ENCODE measurements at regions not wholly inside any gene's neighbourhood (a gene's known extent, or its start where the extent isn't known, plus 50 kb on each side); places are given as distances from the start of the nearest gene placed in this dataset.
"Not testable (repeated sequence)": the region's sequence is repeated elsewhere in the genome, so short reads cannot be mapped to it uniquely, and the experiment has no call there.

DNA sequence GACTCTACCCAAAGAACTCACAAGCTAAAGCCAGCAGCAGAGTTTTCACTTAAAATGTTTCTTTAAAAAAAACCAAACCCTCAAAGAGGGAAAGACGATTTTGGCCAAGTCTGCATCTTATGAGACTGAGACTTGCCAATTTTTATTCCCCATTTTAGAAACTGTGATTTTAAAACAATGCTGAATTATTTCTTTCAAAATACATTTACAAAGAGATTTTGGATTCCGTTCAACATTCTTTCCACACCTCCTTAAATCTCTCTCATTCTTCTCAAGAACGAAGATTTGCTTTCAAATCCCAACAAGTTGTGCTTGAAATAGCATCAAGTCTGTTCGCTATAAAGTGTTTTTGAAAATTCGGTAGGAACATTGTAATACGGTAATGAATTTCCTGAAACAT is 133.9 kb upstream of the VANGL1 start:
- Histone ChIP-seq H3K4me1 (ENCODE audit: insufficient read depth) (no peaks in the 10 kb centered on the region), H3K27me3 (no peaks in the 10 kb centered on the region), H3K9me3 (no peaks in the 10 kb centered on the region), H3K36me3 (no peaks in the 10 kb centered on the region), H3K27ac (no peak overlapping the region), H3K4me3 (no peak overlapping the region)
- TF ChIP-seq, protein P1, sequence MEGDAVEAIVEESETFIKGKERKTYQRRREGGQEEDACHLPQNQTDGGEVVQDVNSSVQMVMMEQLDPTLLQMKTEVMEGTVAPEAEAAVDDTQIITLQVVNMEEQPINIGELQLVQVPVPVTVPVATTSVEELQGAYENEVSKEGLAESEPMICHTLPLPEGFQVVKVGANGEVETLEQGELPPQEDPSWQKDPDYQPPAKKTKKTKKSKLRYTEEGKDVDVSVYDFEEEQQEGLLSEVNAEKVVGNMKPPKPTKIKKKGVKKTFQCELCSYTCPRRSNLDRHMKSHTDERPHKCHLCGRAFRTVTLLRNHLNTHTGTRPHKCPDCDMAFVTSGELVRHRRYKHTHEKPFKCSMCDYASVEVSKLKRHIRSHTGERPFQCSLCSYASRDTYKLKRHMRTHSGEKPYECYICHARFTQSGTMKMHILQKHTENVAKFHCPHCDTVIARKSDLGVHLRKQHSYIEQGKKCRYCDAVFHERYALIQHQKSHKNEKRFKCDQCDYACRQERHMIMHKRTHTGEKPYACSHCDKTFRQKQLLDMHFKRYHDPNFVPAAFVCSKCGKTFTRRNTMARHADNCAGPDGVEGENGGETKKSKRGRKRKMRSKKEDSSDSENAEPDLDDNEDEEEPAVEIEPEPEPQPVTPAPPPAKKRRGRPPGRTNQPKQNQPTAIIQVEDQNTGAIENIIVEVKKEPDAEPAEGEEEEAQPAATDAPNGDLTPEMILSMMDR (IDR thresholded peaks at IDR 0.05) = no peak
- no peak for TF ChIP-seq EP300 (IDR thresholded peaks at IDR 0.05)
- no peak for TF ChIP-seq POLR2A (IDR thresholded peaks at IDR 0.05)
- intact Hi-C loops (cut with DNase I) = loop anchor here in 1 of 4 donors (10.0 kb wide), 1 partner anchor 373 kb away; no protein-coding TSS in a partner anchor
- no peak for DNase-seq
- WGBS, 3 donors = 14 to 18% (median 18%) methylated on average over 6 of the region's 6 CpGs

DNA sequence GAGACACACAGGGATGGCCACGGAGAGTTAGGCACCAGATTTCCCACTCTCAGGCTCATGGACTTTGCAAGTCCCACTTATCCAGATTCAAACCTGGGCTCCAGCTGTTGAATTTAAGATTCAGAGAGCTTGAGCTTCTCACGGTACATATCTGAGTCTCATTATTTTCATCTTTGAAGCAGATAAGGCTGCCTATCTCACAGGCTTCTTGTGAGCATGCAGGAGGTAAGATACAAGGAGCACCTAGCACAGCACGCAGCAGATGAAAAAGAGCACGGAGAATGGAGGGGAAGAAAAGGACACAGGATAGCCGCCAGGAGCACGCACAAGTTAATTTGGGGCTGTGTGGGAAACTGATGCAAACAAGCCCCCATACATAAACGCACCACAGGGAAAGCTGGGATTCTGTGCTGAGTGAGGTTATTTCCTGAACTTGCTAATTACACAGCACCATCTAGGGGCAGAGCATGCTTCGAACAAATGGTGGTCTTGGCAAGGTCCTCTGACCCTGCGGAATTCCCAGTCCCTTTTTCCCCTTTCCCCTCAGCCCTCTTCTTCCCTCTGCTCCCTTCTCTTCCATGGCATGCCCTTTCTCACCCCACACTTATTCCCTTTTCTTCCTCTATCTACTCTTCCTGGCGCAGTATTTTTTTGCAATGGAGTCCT is 134.7 kb upstream of the VANGL1 start:
- Histone ChIP-seq H3K36me3 (no peaks in the 10 kb centered on the region), H3K4me1 (ENCODE audit: insufficient read depth) (no peaks in the 10 kb centered on the region), H3K27ac (no peak overlapping the region), H3K9me3 (no peaks in the 10 kb centered on the region), H3K4me3 (no peak overlapping the region), H3K27me3 (no peaks in the 10 kb centered on the region)
- 35 to 45% (median 37%) methylated on average over 10 of the region's 10 CpGs for WGBS, 3 donors
- TF ChIP-seq POLR2A (IDR thresholded peaks at IDR 0.05) = no peak
- TF ChIP-seq EP300 (IDR thresholded peaks at IDR 0.05) = no peak
- TF ChIP-seq, protein P1 (IDR thresholded peaks at IDR 0.05) = peak in 1 of 3 donors; percentile 16
- DNase-seq = peak in 3 of 5 donors; percentile 19 to 38 (median 30)
- intact Hi-C loops (cut with DNase I) = loop anchor here in 1 of 4 donors (10.0 kb wide), 1 partner anchor 372 kb away; no protein-coding TSS in a partner anchor

DNA sequence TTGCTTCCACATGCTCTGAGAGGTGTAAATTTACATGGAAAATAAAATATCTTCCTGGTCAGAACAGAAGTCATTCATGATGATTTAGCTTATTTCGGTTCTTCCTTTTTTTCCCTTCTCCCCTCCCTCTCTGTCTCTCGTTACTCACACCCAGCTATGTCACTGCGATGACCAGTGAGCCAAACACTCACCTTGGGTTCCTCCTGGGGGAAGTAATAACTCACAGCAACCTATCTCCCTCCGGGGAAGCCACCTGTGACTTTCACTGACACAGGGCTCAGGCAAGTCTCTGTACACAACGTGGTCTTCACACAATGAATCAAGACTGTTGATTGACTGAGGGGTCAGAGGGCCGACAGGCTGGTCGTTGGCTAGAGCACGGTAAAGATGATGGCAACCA is 135.3 kb upstream of the VANGL1 start:
- no peak overlapping the region for H3K27ac ChIP-seq
- DNase-seq = no peak
- H3K4me3 ChIP-seq = no peak overlapping the region
- no peaks in the 10 kb centered on the region for H3K27me3 ChIP-seq
- intact Hi-C loops (cut with DNase I) = loop anchor here in 1 of 4 donors (10.0 kb wide), 1 partner anchor 372 kb away; no protein-coding TSS in a partner anchor
- H3K9me3 ChIP-seq = no peaks in the 10 kb centered on the region
- WGBS, 3 donors = 57 to 73% (median 61%) methylated on average over 8 of the region's 8 CpGs
- H3K4me1 ChIP-seq (ENCODE audit: insufficient read depth) = no peaks in the 10 kb centered on the region
- no peaks in the 10 kb centered on the region for H3K36me3 ChIP-seq
- TF ChIP-seq, protein P1 (IDR thresholded peaks at IDR 0.05) = no peak
- TF ChIP-seq POLR2A (IDR thresholded peaks at IDR 0.05) = no peak
- no peak for TF ChIP-seq EP300 (IDR thresholded peaks at IDR 0.05)

DNA sequence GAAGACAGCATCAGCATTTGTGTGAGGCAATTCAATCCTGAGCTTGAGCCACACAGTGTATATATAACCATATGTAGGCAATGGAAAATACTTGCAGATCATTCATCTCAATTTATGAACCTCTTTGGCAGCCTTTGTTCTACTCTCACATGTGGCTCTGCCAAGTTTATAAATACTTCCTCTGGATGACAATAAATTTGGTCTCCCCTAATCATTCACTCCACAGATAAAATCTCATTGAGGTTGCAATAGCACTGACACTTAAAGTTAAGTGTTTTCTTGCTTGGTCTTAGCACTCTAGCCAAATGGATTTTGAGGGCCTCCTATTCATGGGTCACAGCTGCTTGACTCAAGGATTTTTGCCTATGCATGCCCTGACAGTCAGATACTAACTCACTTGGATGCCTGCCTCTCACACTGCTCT is 136.6 kb upstream of the VANGL1 start:
- intact Hi-C loops (cut with DNase I) = loop anchor here in 1 of 4 donors (10.0 kb wide), 1 partner anchor 370 kb away; no protein-coding TSS in a partner anchor
- TF ChIP-seq, protein P1 (IDR thresholded peaks at IDR 0.05) = no peak
- TF ChIP-seq EP300 (IDR thresholded peaks at IDR 0.05) = no peak
- TF ChIP-seq POLR2A (IDR thresholded peaks at IDR 0.05) = no peak
- no peaks in the 10 kb centered on the region for H3K36me3 ChIP-seq
- no peaks in the 10 kb centered on the region for H3K4me1 ChIP-seq (ENCODE audit: insufficient read depth)
- no peaks in the 10 kb centered on the region for H3K9me3 ChIP-seq
- no peaks in the 10 kb centered on the region for H3K27me3 ChIP-seq
- H3K27ac ChIP-seq = no peak overlapping the region
- H3K4me3 ChIP-seq = no peak overlapping the region
- no peak for DNase-seq

DNA sequence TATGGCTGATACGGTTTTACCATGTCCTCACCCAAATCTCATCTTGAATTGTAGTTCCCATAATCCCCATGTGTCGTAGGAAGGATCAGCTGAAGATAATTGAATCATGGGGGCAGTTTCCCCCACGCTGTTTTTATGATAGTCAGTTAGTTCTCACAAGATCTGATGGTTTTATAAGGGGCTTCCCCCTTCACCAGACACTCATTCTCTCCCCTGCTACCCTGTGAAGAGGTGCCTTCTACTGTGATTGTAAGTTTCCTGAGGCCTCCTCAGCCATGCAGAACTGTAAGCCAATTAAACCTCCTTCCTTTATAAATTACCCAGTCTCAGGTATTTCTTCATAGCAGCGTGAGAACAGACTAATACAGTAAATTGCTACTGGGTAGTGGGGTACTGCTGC is 139.6 kb upstream of the VANGL1 start:
- H3K36me3 ChIP-seq; H3K9me3 ChIP-seq; H3K4me3 ChIP-seq; H3K27ac ChIP-seq; DNase-seq; H3K27me3 ChIP-seq; H3K4me1 ChIP-seq (ENCODE audit: insufficient read depth): not testable (repeated sequence)
- intact Hi-C loops (cut with DNase I) = loop anchor here in 1 of 4 donors (10.0 kb wide), 1 partner anchor 367 kb away; no protein-coding TSS in a partner anchor
- WGBS, 3 donors = 90% methylated on average over 4 of the region's 4 CpGs
